Type B pancreatic cell (in vitro differentiated cells): ENCODE measurements at regions not wholly inside any gene's neighbourhood (a gene's known extent, or its start where the extent isn't known, plus 50 kb on each side); places are given as distances from the start of the nearest gene placed in this dataset.

Source experiments
- DNase-seq: peaks from one replicate; pipeline ENCODE4 v3.0.0; 2021; ENCODE audit warnings: mixed read lengths; ENCODE audit not compliant: unreplicated experiment; ENCODE audit errors: extremely low spot score
- H3K27ac Mint-ChIP-seq: 2 replicates; pipeline ENCODE4 v1.8.0; 2021; ENCODE audit warnings: mild to moderate bottlenecking, mixed read lengths
- H3K27me3 Mint-ChIP-seq: 2 replicates; pipeline ENCODE4 v1.8.0; 2021; ENCODE audit warnings: mixed read lengths
- H3K36me3 Mint-ChIP-seq: 2 replicates; pipeline ENCODE4 v1.8.0; 2021; ENCODE audit warnings: mixed read lengths
- H3K4me1 Mint-ChIP-seq: one replicate; pipeline ENCODE4 v1.8.0; 2021; ENCODE audit warnings: mixed read lengths; ENCODE audit not compliant: unreplicated experiment
- H3K4me3 Mint-ChIP-seq: 2 replicates; pipeline ENCODE4 v1.8.0; 2021; ENCODE audit warnings: mild to moderate bottlenecking, mixed read lengths
- H3K9me3 Mint-ChIP-seq: 2 replicates; pipeline ENCODE4 v1.8.0; 2021; ENCODE audit warnings: mixed read lengths
- CTCF ChIP-seq: fragments of 200-600 bp; sonication (generic); conservative IDR thresholded peaks from 2 replicates; pipeline ENCODE4 v1.5.0; 2021; ENCODE audit warnings: antibody characterized with exemption, mild to moderate bottlenecking

- Mint-ChIP-seq H3K27me3 (peaks cover 18% of the 10 kb centered on the region), H3K4me1 (peaks cover 34% of the 10 kb centered on the region), H3K27ac (no peak overlapping the region), H3K4me3 (no peak overlapping the region), H3K36me3 (no peaks in the 10 kb centered on the region), H3K9me3 (peaks cover 10% of the 10 kb centered on the region)
- DNase-seq, result no peak
- no peak for TF ChIP-seq CTCF
These were observed 396.9 kb upstream of the NRP1 start for GRCh38 chr10:33731322-33731721.

- Mint-ChIP-seq H3K27ac (no peak overlapping the region), H3K27me3 (peaks cover 7% of the 10 kb centered on the region), H3K4me3 (no peak overlapping the region), H3K4me1 (peaks cover 11% of the 10 kb centered on the region), H3K36me3 (no peaks in the 10 kb centered on the region), H3K9me3 (peaks cover 10% of the 10 kb centered on the region)
- no peak for DNase-seq
- no peak for TF ChIP-seq CTCF
These were observed 391.0 kb upstream of the NRP1 start for GRCh38 chr10:33725430-33725829.

GRCh38 chr10:33723181-33723580 is 388.7 kb upstream of the NRP1 start:
- H3K4me3 Mint-ChIP-seq, result no peak overlapping the region
- no peak for TF ChIP-seq CTCF
- DNase-seq, result no peak
- no peaks in the 10 kb centered on the region for H3K27me3 Mint-ChIP-seq
- H3K36me3 Mint-ChIP-seq, result no peaks in the 10 kb centered on the region
- H3K9me3 Mint-ChIP-seq, result peaks cover 6% of the 10 kb centered on the region
- H3K27ac Mint-ChIP-seq, result no peak overlapping the region
- peaks cover 11% of the 10 kb centered on the region for H3K4me1 Mint-ChIP-seq

GRCh38 chr10:33722067-33722466 is 387.6 kb upstream of the NRP1 start:
- Mint-ChIP-seq H3K9me3 (peaks cover 6% of the 10 kb centered on the region), H3K4me3 (no peak overlapping the region), H3K4me1 (peaks cover 11% of the 10 kb centered on the region), H3K27ac (no peak overlapping the region), H3K36me3 (no peaks in the 10 kb centered on the region), H3K27me3 (no peaks in the 10 kb centered on the region)
- DNase-seq, result no peak
- no peak for TF ChIP-seq CTCF

GRCh38 chr10:33721509-33721908 is 387.0 kb upstream of the NRP1 start:
- Mint-ChIP-seq H3K4me3 (no peak overlapping the region), H3K9me3 (peaks cover 6% of the 10 kb centered on the region), H3K4me1 (peaks cover 11% of the 10 kb centered on the region), H3K27ac (no peak overlapping the region), H3K27me3 (no peaks in the 10 kb centered on the region), H3K36me3 (no peaks in the 10 kb centered on the region)
- no peak for TF ChIP-seq CTCF
- no peak for DNase-seq

- TF ChIP-seq CTCF, result no peak
- Mint-ChIP-seq H3K4me3 (no peak overlapping the region), H3K27ac (no peak overlapping the region), H3K9me3 (peaks cover 6% of the 10 kb centered on the region), H3K36me3 (no peaks in the 10 kb centered on the region), H3K27me3 (no peaks in the 10 kb centered on the region), H3K4me1 (peaks cover 16% of the 10 kb centered on the region)
- no peak for DNase-seq
These were observed 385.7 kb upstream of the NRP1 start for GRCh38 chr10:33720161-33720560.
